Medulla oblongata (tissue), 1 donor: ENCODE measurements at regions not wholly inside any gene's neighbourhood (a gene's known extent, or its start where the extent isn't known, plus 50 kb on each side); places are given as distances from the start of the nearest gene placed in this dataset.
A peak's percentile ranks its signal among the peaks of the same experiment; 100 is the strongest.

Source experiments
- DNase-seq: peaks from one replicate; pipeline ENCODE4 v3.0.0-alpha.2; 2015; ENCODE audit errors: extremely low spot score

DNA sequence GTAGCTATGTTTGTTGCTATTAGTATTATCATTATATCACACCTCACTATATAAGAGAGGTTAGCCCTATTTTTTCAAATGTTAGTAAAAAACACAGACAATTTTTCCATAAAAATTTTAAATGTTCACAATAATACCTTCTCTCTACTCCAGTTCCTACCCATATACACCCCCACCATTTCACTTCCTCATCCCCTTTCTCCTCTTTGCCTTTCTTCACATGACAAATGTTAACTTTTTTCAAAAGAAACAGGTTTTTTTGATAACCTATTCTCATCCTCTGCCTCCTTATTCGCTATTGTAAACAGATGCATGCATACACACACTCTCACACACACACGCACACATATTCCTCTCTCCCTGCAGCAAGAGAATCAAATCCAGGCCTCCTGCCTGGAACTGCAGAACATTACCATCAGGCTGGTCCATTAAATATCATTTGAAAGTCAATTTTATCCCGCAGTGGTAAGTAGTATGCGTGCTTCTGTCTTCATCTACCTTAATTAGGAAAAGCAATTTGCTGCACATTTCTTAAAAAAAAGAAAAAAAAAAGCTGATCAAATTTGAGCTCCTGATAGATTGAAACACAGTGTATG, 55.5 kb downstream of the MID1IP1 start:
- DNase-seq: no peak

DNA sequence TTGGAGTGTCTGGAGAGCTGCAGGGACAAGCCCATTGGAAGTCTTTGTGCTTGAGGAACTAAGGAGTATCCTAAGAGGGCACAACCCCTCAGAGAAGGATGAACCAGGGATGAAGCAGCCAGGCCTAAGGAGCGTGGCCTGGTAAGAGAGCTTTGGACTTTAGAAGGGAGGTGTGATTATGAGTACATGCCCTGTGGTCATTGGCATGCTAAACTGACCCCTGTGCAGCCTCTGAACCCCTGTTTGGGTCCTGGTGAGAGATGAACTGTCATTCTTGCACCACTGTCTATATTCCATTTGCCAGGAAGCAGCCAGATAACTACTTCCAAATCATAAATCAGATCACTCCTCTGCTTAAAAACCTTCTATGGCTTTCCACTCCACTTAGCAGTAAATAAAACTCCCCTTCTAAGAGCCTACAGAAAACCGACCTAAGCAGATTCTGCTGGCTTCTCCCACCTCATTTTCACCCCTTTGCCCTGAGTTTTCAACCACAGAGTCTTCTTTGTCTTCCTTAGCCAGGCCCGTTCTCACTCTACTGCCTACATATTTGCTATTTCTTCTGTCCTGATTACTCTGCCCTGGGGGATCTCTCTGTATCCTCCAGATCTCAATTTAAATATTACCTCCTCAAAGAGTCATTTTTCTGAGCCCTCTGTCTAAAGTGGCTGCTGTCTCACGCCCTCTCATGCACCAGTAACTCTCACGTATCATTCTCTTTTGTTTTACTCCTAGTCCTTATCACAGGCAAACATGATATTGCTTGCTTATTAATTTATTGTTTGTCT, 56.7 kb downstream of the MID1IP1 start:
- no peak for DNase-seq

DNA sequence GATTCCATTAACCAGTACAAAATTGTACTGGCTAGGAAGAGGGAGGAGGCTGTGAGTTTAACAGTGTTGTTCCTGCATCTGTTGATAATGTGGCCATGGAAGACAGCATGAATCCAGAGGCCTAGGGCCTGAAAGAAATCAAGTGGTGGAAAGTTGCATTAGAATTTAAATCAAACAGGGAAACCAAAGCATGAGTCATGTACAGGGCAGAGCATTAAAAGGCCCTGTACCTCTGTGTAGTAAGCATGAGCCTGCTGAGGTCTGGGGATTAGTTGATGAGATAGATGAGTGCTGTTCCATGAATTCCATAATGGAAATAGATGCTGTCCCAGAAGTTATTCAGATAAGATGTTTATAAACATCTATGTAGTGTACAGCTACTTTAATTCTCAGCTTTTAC, 58.3 kb downstream of the MID1IP1 start:
- DNase-seq: no peak

DNA sequence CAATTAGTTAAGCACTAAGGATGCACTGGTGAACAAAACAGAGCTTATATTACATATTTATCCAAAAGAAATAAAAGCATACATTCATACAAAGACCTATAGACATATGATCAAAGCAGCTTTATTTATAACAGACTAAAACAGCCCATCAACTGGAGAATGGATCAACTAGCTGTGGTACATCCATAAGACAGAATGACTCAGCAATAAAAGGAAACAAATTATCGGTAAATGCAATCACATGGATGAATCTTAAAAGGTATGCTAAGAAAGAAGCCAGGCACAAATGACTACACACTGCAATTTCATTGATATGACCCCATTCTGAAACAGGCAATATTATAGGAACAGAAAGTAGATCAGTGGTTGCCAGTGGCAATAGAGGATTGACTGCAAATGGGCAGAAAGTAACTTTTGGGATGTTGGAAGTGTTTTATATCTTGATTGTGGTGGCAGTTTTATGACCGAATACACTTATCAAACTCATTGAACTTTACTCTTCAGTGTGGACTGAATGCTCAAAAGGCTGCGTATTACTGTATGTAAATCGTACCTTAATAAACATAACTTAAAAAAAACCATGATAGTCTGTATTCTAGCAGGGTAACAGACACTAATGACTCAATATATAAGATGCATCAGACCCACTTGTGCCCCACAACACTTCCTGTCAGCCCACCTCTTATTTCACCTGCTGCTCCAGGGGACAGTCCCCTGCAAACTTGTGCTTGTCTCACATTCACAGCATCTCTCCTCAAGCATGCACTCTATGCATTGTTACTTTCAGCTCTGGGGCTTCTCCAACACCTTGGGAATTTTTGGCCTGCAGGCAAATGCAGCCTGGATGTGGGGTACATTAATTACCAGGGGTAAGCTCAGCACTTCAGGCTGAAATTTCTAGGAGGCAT, 59.1 kb downstream of the MID1IP1 start:
- DNase-seq: no peak

DNA sequence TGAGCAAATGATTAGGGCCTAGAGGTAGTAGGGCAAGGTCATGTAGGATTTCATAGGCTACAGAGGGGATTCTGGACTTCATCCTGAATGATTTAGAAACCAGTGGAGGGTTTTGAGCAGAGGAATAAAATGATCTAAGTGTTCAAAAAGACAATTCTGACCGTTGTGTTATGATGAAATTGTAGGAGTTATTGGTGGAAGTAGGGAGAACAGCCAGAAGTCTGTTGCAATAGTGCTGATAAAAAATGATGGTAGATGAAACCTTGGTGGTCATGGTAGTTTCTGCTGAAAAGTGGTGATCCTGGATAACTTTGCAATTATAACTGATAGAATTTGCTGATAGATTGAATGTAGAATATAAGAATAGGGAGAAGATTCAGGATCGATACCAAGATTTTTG, 60.2 kb downstream of the MID1IP1 start:
- DNase-seq: no peak

DNA sequence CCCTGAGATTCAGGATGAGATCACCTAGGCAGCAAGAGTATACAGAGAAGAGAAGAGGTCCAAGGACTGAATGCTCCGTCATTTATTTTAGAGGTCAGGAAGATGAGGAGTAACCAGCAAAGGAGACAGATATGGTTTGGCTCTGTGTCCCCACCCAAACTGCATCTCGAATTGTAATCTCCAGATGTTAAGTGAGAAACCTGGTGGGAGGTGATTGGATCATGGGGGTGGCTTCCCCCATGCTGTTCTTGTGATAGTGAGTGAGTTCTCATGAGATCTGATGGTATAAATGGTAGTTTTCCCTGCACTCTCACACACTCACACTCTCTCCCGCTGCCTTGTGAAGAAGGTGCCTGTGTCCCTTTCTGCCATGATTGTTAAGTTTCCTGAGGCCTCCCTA, 60.8 kb downstream of the MID1IP1 start:
- no peak for DNase-seq

DNA sequence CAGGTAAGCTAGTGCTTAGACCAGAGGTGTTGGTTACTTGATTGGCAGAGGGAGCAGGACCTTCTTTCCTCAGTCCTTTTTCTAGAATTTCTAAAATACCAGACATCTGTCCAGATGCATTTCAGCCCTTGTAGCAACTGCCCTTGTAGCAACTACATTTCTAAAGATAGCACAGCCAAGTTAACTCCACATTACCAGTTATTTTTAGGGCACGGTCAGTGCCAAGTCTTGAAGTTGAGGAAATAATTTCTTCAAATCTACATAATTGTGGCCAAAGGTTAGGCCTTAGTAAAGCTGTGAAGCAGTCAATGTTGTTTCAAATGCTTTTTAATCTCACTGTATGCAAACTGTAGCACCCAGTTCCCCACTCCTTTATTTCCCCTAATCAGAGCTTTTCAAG, 62.9 kb downstream of the MID1IP1 start:
- DNase-seq: no peak

DNA sequence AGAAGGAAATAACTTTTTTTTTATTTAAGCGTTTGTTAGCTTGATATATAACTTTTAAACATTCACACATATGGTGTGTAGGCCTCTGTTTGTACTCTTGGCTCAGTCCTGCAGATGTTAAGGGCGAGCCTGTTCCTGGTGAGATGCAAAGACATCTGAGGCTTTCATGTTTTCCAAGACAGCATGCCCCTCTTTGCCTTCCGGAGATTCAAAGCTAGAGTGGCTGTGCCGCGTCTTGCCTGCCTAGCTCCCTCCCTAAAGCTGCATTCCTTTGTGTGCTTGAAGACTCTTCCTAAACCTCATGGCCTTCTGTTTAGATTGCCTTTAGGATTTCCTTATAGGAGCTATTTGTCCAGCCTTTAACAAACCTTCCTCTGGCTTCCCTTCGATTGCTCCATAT, 67.1 kb downstream of the MID1IP1 start:
- no peak for DNase-seq

DNA sequence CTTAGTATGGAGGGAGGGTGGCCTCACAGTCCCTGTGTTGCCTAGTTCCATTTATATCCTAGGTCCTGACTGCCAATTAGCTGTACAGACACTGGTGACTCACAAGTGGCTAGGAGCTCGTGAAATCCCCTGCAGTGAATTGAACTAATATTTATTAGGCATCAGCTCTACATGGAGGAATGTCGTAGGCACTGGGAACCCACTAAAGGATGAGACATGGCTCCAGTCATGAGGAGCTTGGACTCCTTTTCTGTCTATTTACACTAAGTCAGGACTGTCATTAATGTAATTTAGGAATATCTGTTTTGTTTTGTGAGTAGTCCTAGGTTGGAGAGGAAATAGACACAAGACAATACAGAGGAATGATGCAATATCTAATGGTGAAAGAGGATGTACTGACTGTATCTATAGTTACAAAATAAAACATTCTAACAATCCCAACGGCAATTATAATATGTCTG, 67.7 kb downstream of the MID1IP1 start:
- no peak for DNase-seq

DNA sequence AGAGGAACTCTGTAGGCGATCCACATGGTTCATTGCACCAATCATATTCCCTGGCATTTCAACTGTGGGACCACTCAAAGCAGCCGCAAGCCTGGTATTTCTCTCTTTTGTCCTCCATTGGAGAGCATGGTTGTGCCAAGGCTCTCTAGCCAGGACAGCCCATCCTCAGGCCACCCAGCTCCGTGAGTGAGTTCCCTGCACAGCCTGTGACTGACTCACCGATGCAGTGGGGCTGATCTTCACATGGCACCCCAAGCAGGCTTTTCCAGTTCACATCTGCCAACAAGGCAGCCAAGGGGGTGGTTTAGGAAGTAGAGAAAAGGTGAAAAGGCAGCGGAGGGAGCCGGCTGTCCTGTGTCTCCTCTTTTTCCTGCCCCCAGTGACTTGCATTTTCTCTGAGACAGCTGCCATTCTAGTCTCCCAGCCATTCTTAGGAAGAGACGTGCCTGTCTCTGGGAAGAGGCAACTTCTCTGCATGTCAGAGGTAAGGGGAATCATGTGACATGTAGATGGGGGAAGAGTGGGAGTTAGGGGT, 69.2 kb downstream of the MID1IP1 start:
- no peak for DNase-seq

DNA sequence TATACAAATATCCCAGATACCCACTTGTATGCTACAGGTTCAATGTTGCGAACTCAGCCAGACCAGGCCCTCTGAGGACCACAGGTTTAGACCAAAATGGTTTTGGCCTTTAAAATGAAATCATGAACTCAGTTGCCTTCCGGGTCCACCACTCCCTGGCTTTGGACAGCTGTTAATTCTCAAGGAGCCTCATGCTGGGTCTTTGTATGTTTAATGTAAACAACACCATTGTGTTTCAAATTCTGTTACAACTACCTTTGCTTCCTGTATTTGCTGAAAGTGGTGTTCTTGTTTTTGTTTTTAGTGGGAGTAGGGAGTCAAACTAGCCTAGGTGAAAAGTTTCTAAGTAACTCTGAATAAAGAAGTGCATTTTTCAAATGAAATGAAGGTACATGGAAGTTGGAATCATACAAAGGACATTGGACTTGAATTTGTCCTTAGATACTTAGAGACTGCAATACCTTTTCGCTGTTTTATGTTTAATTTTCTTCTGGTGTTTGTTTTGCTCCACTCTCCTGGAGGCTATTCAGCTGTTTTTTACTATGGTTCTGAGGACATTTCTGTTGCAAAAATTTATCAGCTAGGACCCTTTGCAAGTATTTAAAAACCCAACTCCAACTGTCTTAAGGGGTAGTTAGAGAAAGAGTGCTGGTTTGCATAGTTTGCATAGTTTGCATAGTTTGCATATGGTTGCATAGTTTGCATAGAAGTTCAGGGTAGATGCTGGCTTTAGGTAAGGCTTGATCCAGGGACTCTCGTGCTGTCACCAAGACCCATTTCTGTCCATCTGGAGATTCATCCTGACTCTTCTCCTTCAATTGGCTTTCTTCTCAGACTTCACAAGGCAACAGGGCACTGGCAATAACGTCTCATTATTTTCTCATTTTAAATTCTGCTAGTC, 70.1 kb downstream of the MID1IP1 start:
- DNase-seq: no peak

DNA sequence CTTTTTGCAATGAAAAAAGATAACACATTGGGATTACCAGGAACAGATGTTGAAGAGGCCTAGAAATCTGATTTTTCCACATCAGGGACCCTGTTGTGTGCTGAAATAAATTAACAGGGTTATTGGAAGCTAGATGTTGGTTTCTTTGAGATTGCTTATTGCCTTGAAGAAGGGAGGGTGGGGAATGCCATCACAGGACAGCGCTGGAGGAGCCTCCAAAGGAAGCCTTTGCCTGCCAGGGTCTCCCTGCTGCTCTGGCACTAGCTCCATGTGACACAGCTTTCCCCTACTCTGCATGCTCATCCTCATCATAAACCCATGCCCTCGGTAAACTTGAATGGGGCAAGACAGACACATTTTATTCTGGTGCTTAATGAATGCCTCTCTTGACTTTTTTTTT, 76.1 kb downstream of the MID1IP1 start:
- no peak for DNase-seq

DNA sequence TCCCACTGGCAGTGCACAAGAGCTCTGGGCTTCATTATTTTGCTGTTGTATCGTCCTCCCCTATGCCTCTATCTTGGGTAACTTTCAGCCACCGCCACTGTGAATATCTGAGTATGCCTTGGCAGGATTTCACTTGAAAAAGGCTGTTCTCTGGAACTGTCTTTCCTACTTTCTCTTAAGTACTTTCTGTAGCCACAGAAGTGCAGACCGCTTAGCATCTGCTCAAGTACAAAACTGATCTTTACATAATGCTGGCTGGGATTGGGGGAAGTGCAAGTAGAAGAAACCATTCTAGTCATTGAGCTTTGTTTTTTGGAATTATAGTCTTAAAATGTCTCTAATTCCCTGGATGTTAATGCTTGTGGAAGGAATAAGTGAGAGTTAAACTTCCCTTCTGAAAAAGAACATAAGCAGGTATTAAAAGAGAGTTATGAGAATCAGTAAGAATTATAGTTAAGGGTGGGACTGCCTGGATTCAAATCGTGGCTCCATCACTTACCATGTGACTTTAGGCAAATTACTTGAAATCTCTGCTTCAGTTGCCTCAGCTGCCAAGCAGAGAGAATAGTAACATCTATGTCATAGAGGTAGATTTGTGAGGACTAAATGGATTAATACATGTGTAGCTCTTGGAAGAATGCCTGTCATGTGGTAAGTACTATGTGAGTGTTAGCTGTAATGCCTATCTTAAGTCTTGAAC, 77.5 kb downstream of the MID1IP1 start:
- no peak for DNase-seq

DNA sequence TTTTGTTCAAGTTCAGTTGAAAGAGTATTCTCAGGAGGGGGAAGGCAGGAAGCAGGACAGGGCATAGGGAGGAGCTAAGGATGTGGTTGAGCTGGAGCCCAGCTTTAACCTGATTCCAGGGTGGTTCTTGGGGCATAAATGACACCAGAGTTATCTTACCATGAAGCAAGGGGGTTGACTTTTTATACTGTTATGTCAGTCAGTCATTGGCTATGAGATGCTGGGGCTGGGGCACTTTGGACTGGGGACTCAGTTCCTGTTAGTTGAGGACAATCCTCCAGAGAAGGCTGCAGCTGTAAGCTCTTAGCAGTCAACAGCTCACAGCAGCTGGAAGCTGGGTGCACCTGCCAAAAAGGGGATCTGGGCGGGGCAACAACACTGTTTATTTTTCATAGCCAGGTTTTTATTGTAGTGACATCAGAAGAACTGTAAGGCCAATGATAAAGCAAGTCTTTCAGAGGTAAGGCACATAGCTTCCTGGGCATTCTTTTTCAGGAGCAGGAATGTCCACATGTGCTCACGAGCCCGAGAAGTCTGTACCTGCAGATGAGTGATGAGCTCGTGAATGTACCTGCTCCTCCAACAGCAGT, 78.5 kb downstream of the MID1IP1 start:
- no peak for DNase-seq

DNA sequence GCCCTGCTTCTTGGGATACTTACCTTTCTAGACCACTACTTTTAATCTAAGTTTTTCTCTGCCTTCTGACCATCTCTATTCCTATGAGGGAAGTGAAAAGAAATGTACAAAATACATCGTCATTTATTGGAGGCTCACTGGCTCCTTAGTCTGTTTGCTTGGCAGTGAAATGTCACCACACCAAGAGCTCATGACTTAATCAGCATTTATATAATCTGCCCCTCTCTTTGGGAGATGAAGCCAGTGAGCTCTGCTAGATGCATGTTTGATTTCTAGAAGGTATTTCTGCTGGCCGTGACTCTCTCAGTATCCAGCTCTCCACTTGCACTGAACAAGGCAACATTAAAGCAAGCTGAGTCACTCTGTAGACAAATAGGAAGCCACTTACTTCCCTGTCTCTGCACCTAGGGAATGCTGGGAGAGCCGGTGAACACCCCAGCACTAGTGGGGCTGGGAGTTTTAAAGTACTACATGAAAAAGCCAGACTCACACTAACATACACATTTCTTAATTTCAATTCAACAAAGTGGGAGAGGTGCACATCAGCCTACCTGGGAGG, 79.1 kb downstream of the MID1IP1 start:
- peak; percentile 8 for DNase-seq

DNA sequence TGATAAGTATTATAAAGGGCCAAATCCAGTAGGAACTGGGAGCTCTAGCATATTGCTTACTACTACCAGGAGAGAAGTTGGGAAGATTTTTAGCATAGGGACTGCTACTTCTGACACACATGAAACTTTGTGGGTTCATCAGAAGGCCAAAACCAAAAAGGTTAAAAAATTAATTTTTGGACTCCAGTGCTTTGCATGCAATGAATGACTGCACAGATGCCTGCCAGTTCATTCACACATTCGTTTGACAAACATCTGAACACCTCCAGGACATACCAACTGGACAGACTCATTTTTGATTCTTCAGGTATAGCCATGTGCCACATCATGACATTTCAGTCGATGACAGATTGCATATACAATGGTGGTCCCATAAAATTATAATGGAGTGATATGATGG, 79.8 kb downstream of the MID1IP1 start:
- DNase-seq: no peak

DNA sequence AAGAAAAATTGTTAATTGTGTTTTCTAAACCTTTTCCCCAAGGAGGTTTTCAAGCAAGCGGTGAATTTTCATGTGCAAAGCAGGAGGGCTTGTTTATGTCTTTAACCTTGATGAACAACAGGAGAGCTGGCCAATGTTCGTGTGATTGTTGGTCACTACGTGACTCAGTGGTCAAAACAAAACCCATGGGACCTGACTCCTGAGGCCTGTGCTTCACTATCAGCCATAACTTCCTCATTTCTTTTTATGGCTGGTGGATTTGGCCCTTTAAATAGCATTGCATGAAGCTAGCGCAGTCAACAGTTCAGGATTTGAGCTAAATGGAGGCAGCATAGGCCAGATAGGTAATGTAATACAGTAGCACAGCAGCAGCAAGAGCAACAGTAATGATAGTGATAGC, 80.5 kb downstream of the MID1IP1 start:
- no peak for DNase-seq

DNA sequence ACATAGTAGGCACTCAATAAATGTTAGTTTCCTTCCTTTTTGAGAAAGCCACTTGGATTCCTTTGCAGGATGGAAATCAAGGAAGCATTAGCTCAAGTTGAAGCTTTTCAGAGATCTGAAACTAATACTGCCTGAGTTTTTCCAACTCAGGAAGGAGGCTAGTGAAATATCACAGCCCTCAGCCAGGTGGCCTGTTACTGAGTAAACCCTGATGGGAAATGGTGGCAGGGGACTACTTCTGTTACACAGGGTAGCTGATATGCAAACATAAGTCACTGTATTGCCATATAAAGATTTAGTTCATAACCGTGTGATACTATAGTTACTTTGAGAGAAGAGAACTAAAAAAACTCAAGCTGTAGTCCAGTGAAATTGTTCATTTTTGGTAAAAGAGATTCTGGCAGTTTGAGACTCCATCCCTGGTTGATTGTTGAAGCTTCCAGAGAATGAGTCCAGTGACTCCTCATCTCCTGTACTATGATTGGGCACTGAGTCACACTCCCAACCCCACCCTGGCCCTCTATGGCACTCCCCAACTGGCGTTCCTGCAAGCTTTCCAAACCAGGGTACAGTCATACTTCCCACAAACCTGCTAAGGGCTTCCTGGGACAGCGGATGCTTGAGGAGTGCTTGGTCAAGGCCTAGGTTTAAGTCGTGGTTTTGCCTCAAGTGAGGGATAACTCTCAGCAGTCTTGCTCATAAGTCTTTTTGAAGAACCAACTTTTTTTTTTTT, 81.8 kb downstream of the MID1IP1 start:
- no peak for DNase-seq

DNA sequence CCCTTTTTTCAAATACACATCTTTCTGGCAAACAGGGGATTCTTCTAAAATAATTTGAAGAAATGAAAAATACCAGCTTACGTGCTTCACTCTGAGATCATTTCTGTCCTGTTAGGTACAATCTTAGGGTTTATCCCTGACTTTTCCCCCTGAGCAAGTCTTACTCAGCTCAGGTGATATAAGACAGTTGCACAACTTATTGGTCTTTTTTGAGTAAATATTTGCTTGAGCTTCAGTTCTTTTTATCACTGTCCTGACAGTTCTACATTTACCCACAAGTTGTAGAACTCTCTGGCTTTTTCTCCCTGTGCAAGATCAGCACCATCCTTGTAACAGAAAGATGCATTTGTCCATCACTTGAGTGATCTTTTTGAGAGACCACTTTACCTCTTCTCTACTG, 84.9 kb downstream of the MID1IP1 start:
- no peak for DNase-seq
